ENCODE measurements at regions not wholly inside any gene's neighbourhood (a gene's known extent, or its start where the extent isn't known, plus 50 kb on each side); places are given as distances from the start of the nearest gene placed in this dataset.

DNA sequence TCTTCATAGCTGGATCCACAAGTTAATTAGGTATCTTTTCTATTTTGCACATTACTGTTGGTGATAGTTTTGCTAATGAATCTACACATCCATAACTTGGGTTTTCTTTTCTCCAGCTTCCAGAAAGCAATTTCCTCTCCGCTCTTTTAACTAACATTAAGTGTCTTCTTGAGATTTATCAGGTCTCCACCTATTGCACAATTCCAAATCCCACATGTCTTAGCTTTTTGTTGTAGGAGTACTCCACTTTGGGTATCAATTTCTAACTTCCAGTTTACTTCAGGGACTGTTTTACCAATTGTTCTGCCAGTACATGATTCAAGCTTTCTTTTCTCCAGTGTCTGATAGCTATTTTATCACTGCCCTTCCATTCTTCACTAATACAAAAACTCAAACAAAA is 129.6 kb downstream of the OLFM4 start:
- TF ChIP-seq, protein P1, sequence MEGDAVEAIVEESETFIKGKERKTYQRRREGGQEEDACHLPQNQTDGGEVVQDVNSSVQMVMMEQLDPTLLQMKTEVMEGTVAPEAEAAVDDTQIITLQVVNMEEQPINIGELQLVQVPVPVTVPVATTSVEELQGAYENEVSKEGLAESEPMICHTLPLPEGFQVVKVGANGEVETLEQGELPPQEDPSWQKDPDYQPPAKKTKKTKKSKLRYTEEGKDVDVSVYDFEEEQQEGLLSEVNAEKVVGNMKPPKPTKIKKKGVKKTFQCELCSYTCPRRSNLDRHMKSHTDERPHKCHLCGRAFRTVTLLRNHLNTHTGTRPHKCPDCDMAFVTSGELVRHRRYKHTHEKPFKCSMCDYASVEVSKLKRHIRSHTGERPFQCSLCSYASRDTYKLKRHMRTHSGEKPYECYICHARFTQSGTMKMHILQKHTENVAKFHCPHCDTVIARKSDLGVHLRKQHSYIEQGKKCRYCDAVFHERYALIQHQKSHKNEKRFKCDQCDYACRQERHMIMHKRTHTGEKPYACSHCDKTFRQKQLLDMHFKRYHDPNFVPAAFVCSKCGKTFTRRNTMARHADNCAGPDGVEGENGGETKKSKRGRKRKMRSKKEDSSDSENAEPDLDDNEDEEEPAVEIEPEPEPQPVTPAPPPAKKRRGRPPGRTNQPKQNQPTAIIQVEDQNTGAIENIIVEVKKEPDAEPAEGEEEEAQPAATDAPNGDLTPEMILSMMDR (IDR thresholded peaks at IDR 0.05): no peak
- no peak overlapping the region for H3K4me3 ChIP-seq
- H3K9me3 ChIP-seq: no peaks in the 10 kb centered on the region
- no peaks in the 10 kb centered on the region for H3K36me3 ChIP-seq
- no peaks in the 10 kb centered on the region for H3K27me3 ChIP-seq
- no peak for DNase-seq
- intact Hi-C loops (cut with DNase I; ENCODE audit: low total_unique reads): no loop called here
- no peak overlapping the region for H3K27ac ChIP-seq
- H3K4me1 ChIP-seq: no peaks in the 10 kb centered on the region

DNA sequence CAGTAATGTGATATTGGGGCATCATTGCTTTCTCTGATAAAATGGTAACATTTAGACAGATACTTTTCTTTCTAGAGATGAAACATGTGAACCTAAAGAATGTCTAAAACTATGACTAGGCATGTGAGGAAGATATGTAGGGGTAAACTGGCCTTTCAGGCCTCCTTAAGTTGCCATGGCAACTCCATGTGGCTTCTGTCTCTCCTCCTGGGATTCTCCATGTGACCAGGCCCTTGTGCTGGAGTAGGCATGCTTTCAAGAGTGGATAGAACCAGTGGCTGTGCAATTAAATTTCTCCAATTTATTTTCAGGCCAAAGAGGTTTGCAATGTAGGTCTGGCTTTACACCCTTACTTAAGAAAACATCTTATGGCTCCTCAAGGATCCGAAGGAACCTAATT is 130.8 kb downstream of the OLFM4 start:
- TF ChIP-seq, protein P1 (IDR thresholded peaks at IDR 0.05): no peak
- no peak overlapping the region for H3K27ac ChIP-seq
- H3K36me3 ChIP-seq: no peaks in the 10 kb centered on the region
- intact Hi-C loops (cut with DNase I; ENCODE audit: low total_unique reads): no loop called here
- H3K9me3 ChIP-seq: no peaks in the 10 kb centered on the region
- no peaks in the 10 kb centered on the region for H3K4me1 ChIP-seq
- DNase-seq: no peak
- H3K4me3 ChIP-seq: no peak overlapping the region
- no peaks in the 10 kb centered on the region for H3K27me3 ChIP-seq

DNA sequence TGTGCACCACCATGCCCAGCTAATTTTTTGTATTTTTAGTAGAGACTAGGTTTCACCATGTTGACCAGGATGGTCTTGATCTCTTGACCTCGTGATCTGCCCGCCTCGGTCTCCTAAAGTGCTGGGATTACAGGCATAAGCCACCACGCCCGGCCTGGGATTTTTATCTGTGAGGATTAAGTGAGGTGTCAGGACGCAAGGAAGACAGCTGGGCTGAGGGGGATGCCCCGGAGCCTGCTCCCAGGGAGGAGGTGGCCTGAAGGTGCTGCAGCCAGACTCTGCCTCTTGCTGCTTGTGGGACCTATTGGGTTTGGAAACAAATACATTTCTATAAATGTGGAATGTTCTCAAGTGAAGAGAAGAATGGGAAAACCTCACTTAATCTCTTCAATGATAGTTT is 131.6 kb downstream of the OLFM4 start:
- Histone ChIP-seq H3K27me3 (no peaks in the 10 kb centered on the region), H3K4me3 (no peak overlapping the region), H3K27ac (no peak overlapping the region), H3K9me3 (no peaks in the 10 kb centered on the region), H3K36me3 (no peaks in the 10 kb centered on the region), H3K4me1 (no peaks in the 10 kb centered on the region)
- TF ChIP-seq, protein P1 (IDR thresholded peaks at IDR 0.05): no peak
- intact Hi-C loops (cut with DNase I; ENCODE audit: low total_unique reads): no loop called here
- no peak for DNase-seq

DNA sequence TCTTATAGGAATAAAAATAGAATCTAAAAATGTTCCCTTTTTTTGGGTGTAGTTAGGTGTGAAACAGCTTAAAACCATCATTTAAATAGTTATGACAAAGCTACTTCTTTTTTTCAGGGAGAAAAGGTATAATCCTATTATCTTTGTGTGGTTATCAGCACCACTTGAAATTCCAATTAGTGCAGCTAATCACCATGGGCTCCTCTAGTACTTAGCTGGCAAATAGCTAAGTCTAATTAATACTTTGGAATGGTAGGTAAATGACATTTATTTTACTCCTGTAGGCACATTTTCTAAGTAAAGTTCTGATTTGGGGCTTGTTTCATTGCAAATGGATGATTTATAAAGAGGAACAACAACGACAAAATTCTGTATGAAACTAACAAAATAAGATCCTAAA is 132.6 kb downstream of the OLFM4 start:
- H3K9me3 ChIP-seq: no peaks in the 10 kb centered on the region
- no peak overlapping the region for H3K4me3 ChIP-seq
- H3K27ac ChIP-seq: no peak overlapping the region
- H3K27me3 ChIP-seq: peaks cover 0 to 3% of the 10 kb centered on the region in 2 donors
- TF ChIP-seq, protein P1 (IDR thresholded peaks at IDR 0.05): no peak
- intact Hi-C loops (cut with DNase I; ENCODE audit: low total_unique reads): no loop called here
- no peaks in the 10 kb centered on the region for H3K36me3 ChIP-seq
- no peak for DNase-seq
- no peaks in the 10 kb centered on the region for H3K4me1 ChIP-seq

DNA sequence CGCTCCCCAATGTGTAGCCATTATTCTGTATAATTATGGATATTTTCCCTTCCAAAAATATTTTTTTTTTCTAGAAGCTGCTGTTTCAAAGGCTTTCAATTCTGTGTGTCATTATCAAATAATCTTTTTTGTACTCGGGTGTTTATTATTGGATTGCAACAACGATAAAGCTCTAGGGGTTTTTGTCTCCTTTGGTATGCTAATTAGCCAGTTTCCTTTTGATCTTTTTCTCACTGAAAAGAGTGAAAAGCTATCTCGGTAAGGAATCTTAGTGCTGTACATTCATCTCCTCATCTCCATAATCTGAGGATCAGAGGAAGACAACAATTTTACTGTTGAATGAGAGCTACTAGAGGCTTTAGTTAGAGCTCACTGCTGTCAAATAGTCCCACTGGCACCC is 136.6 kb downstream of the OLFM4 start:
- TF ChIP-seq, protein P1 (IDR thresholded peaks at IDR 0.05): no peak
- Histone ChIP-seq H3K9me3 (no peaks in the 10 kb centered on the region), H3K4me1 (no peaks in the 10 kb centered on the region), H3K27ac (no peak overlapping the region), H3K4me3 (no peak overlapping the region), H3K27me3 (peaks cover 0 to 4% of the 10 kb centered on the region in 2 donors), H3K36me3 (no peaks in the 10 kb centered on the region)
- intact Hi-C loops (cut with DNase I; ENCODE audit: low total_unique reads): no loop called here
- DNase-seq: no peak

DNA sequence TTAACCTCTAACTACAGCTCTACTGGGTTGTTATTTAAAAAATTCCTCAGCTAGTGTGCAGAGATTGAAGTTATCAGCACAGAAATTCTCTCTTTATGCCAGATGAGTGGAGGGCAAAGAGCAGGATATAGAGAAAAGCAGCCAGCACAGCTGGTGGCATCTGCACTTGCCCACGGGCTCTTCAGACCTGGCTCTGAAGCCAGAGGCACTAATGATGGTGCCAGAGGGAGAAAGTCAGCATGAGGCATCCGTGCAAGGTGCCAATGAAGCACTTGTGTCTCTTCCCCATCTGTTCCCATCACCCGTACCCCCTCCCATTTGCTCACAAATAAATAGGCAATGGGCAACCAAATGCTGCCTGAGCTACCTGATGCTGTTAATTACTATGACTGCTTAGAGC is 138.9 kb downstream of the OLFM4 start:
- H3K27me3 ChIP-seq: peaks cover 0 to 4% of the 10 kb centered on the region in 2 donors
- no peaks in the 10 kb centered on the region for H3K9me3 ChIP-seq
- H3K4me1 ChIP-seq: no peaks in the 10 kb centered on the region
- intact Hi-C loops (cut with DNase I; ENCODE audit: low total_unique reads): no loop called here
- H3K27ac ChIP-seq: no peak overlapping the region
- TF ChIP-seq, protein P1 (IDR thresholded peaks at IDR 0.05): no peak
- no peak for DNase-seq
- no peak overlapping the region for H3K4me3 ChIP-seq
- H3K36me3 ChIP-seq: no peaks in the 10 kb centered on the region

All from tibial artery (tissue), 4 donors.